Ovary (tissue), 7 donors: ENCODE measurements at regions not wholly inside any gene's neighbourhood (a gene's known extent, or its start where the extent isn't known, plus 50 kb on each side); places are given as distances from the start of the nearest gene placed in this dataset.

Experiments
- DNase-seq, 5 donors: peaks; one replicate each; pipeline ENCODE4 v3.0.0-alpha.2; 2019 to 2020
- H3K27ac ChIP-seq, 2 donors: fragments of 200-600 bp; one replicate each; pipeline versions ENCODE4 v1.5.1 to v1.8.0; 2019 to 2022
- H3K27me3 ChIP-seq: fragments of 200-600 bp; one replicate; pipeline ENCODE4 v1.8.0; 2022
- H3K36me3 ChIP-seq: fragments of 200-600 bp; sonication (generic); one replicate; pipeline ENCODE4 v1.5.1; 2019
- H3K4me1 ChIP-seq: one replicate; pipeline ENCODE4 v1.8.1; 2013; ENCODE audit warnings: mild to moderate bottlenecking, moderate library complexity; ENCODE audit not compliant: insufficient read depth
- H3K4me3 ChIP-seq: fragments of 200-600 bp; sonication (generic); one replicate; pipeline ENCODE4 v1.5.1; 2017
- H3K9me3 ChIP-seq, 2 donors: fragments of 200-600 bp in 1 of 2; sonication (generic) in 1 of 2; one replicate each; pipeline versions ENCODE4 v1.5.1 to v1.8.1; 2013 to 2019; ENCODE audit warnings: mild to moderate bottlenecking in 1 of 2, moderate library complexity in 1 of 2
- EP300 ChIP-seq: sonication (generic); formaldehyde crosslinking; IDR thresholded peaks from one replicate; pipeline ENCODE4 v1.6.1; 2017; ENCODE audit warnings: antibody characterized with exemption
- POLR2A ChIP-seq: fragments of 450-650 bp; IDR thresholded peaks from one replicate; pipeline ENCODE4 v1.6.1; 2017; ENCODE audit warnings: antibody characterized with exemption, mild to moderate bottlenecking, moderate library complexity
- whole genome bisulfite sequencing, 3 donors: extraction: QIAGEN DNeasy Blood & Tissue Kit in 1 of 3; methylation state at CpG; one replicate each; pipeline versions ENCODE4 v1.1.5 to v1.1.7; 2013 to 2017; 5-methylcytosine and 5-hydroxymethylcytosine counted together
- intact Hi-C, 4 donors: fragments of 100-400 bp; cut with DNase I; formaldehyde crosslinking; loops; one replicate each; pipeline versions ENCODE4 v1.11.0 to v1.15.1; 2022 to 2023
- TF ChIP-seq, protein P1 (sequence below), 3 donors: fragments of 450-650 bp in 2 of 3; fragments of 200-600 bp in 1 of 3; IDR thresholded peaks; one replicate each; pipeline versions ENCODE4 v1.5.1 to v1.8.0; 2016 to 2022; ENCODE audit warnings: antibody characterized with exemption in 3 of 3, mild to moderate bottlenecking in 1 of 3
- donor health status: DM: no; HTN: no; CAD: no; lungs with moderate emphysema.
- donor health status: DM: no; HTN: no; CAD: no.
- donor health status: Bipolar disorder and iron deficiency.
- donor health status: DM: no; HTN: no; CAD: no.
- donor health status: DM: yes; HTN: yes; CAD: no.

DNA sequence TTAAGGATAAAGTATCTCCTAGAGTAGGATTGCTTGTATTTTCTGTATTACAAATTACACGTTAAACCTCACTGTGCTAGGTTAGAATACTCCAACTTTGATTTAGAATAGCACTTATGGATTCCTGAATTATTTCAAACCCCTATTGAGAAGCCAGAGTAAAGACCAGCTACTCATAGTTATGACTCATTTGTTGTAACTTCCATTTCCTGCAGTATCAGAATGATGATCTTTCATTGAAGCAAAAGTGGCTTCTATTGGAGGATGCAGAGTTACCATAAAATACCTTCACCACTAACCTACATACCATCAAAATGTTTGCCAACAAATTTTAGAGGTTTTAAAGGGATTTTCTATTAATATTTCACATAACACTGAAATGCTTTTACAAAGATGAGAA, 1322.7 kb upstream of the ALCAM start:
- WGBS, 3 donors = 74 to 88% (median 83%) methylated on average over 1 of the region's 1 CpG
- no peak for DNase-seq
- no peaks in the 10 kb centered on the region for H3K9me3 ChIP-seq

DNA sequence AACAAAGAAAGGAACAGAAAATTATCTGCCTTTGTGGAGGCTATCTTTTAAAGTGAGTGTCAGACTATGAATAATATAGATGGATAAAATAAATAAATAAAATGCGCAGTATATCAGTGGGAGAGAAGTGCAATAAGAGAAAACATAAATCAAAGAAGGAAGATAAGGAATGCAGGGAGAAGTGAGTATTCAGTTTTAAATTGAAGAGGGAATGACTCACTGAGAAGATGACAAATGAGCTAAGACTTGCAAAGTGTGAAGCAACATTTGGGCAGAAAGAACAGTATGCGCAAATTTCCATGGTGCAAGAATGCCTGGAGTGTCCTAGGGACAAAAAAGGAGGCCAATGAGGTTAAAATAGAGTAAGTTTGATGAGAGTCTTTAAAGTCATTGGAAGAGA, 1300.1 kb upstream of the ALCAM start:
- no peaks in the 10 kb centered on the region for H3K4me1 ChIP-seq
- no peak overlapping the region for H3K27ac ChIP-seq
- DNase-seq = no peak
- no peaks in the 10 kb centered on the region for H3K36me3 ChIP-seq
- intact Hi-C loops = no loop called here
- no peaks in the 10 kb centered on the region for H3K27me3 ChIP-seq
- no peaks in the 10 kb centered on the region for H3K9me3 ChIP-seq
- 18 to 35% (median 33%) methylated on average over 2 of the region's 2 CpGs for WGBS, 3 donors
- TF ChIP-seq POLR2A (no peak), EP300 (no peak)
- TF ChIP-seq, protein P1, sequence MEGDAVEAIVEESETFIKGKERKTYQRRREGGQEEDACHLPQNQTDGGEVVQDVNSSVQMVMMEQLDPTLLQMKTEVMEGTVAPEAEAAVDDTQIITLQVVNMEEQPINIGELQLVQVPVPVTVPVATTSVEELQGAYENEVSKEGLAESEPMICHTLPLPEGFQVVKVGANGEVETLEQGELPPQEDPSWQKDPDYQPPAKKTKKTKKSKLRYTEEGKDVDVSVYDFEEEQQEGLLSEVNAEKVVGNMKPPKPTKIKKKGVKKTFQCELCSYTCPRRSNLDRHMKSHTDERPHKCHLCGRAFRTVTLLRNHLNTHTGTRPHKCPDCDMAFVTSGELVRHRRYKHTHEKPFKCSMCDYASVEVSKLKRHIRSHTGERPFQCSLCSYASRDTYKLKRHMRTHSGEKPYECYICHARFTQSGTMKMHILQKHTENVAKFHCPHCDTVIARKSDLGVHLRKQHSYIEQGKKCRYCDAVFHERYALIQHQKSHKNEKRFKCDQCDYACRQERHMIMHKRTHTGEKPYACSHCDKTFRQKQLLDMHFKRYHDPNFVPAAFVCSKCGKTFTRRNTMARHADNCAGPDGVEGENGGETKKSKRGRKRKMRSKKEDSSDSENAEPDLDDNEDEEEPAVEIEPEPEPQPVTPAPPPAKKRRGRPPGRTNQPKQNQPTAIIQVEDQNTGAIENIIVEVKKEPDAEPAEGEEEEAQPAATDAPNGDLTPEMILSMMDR (IDR thresholded peaks at IDR 0.05) = no peak
- no peak overlapping the region for H3K4me3 ChIP-seq

More for the DNA sequence above, 1322.7 kb upstream of the ALCAM start:
- H3K4me1 ChIP-seq = no peaks in the 10 kb centered on the region
- H3K27me3 ChIP-seq = no peaks in the 10 kb centered on the region
- no peak overlapping the region for H3K4me3 ChIP-seq
- no peaks in the 10 kb centered on the region for H3K36me3 ChIP-seq
- intact Hi-C loops = loop anchor here in 1 of 4 donors (1.0 kb wide), 1 partner anchor 13 kb away; no protein-coding TSS in a partner anchor
- TF ChIP-seq EP300 = no peak
- no peak for TF ChIP-seq POLR2A
- TF ChIP-seq, protein P1 (IDR thresholded peaks at IDR 0.05) = no peak
- H3K27ac ChIP-seq = no peak overlapping the region

DNA sequence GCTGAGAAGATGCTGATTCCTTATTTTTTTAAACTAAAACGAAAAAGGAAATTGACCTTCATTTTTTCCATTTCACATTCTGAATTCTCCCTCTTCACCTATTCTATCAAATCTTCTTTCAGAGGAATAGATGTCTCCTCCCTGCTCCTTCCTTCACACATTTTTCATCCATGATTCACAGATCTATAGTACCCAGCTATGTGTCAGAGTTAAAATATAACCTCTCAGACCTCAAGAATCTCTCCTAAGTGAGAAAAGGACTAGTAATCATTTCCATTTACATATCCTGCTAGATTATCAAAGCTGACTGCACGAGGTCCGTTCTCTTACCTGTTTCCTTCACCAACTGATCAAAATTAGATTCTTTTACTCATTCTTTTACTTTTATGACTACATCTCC, 1297.6 kb upstream of the ALCAM start:
- H3K9me3 ChIP-seq = no peaks in the 10 kb centered on the region
- WGBS, 3 donors = 81 to 83% (median 82%) methylated on average over 3 of the region's 3 CpGs
- no peaks in the 10 kb centered on the region for H3K36me3 ChIP-seq
- H3K4me1 ChIP-seq = no peaks in the 10 kb centered on the region
- DNase-seq = no peak
- no peak for TF ChIP-seq EP300
- TF ChIP-seq POLR2A = no peak
- TF ChIP-seq, protein P1 (IDR thresholded peaks at IDR 0.05) = no peak
- H3K27me3 ChIP-seq = no peaks in the 10 kb centered on the region
- intact Hi-C loops = no loop called here
- H3K4me3 ChIP-seq = no peak overlapping the region
- no peak overlapping the region for H3K27ac ChIP-seq

DNA sequence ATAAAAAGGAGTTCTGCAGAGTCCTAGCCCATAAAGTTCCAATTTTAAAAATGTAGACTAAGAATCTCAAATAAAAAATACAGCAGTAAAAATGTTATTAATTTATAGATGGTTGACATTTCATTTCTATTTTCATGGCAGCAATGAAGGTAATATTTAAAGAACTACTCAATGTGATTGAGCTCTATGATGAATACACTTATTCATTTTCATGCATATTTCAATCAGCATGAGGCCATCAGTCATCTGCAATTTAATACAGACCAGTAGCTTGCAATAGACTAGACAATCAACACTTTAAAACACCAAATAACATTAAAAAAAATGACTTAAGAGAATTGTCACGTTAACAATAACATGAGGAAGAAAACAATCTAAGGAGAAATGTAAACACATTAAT, 1295.8 kb upstream of the ALCAM start:
- H3K4me1 ChIP-seq = no peaks in the 10 kb centered on the region
- no peaks in the 10 kb centered on the region for H3K9me3 ChIP-seq
- no peaks in the 10 kb centered on the region for H3K36me3 ChIP-seq
- no peak for TF ChIP-seq POLR2A
- TF ChIP-seq, protein P1 (IDR thresholded peaks at IDR 0.05) = no peak
- TF ChIP-seq EP300 = no peak
- no peak for DNase-seq
- intact Hi-C loops = no loop called here
- WGBS, 3 donors = 40 to 59% (median 44%) methylated on average over 1 of the region's 1 CpG
- H3K4me3 ChIP-seq = no peak overlapping the region
- no peaks in the 10 kb centered on the region for H3K27me3 ChIP-seq
- H3K27ac ChIP-seq = no peak overlapping the region
